GM19035 (cell line): ENCODE measurements at regions not wholly inside any gene's neighbourhood (a gene's known extent, or its start where the extent isn't known, plus 50 kb on each side); places are given as distances from the start of the nearest gene placed in this dataset.
"Not testable (repeated sequence)": the region's sequence is repeated elsewhere in the genome, so short reads cannot be mapped to it uniquely, and the experiment has no call there.

Experiments
- ATAC-seq: cut with Tn5 transposase; IDR thresholded peaks from one replicate; pipeline ENCODE4 v1.9.1; 2021; ENCODE audit not compliant: unreplicated experiment

GRCh38 chrX:140343226-140343868 lies 161.5 kb downstream of the SOX3 start:
- no peak for ATAC-seq

GRCh38 chrX:140342410-140342809 lies 162.5 kb downstream of the SOX3 start:
- ATAC-seq = no peak

GRCh38 chrX:140337263-140337662 lies 167.6 kb downstream of the SOX3 start:
- no peak for ATAC-seq

- no peak for ATAC-seq
Measured at GRCh38 chrX:140318296-140318695, 186.6 kb downstream of the SOX3 start.

- no peak for ATAC-seq
Measured at GRCh38 chrX:140317462-140317861, 187.4 kb downstream of the SOX3 start.

- no peak for ATAC-seq
Measured at GRCh38 chrX:140298960-140299825, 205.7 kb downstream of the SOX3 start.

- no peak for ATAC-seq
Measured at GRCh38 chrX:140297273-140297672, 207.6 kb downstream of the SOX3 start.

- ATAC-seq = no peak
Measured at GRCh38 chrX:140292961-140293360, 211.9 kb downstream of the SOX3 start.

- ATAC-seq = no peak
Measured at GRCh38 chrX:140292188-140292587, 212.7 kb downstream of the SOX3 start.

- no peak for ATAC-seq
Measured at GRCh38 chrX:140274811-140275525, 229.9 kb downstream of the SOX3 start.

- no peak for ATAC-seq
Measured at GRCh38 chrX:140273921-140274320, 230.9 kb downstream of the SOX3 start.

- ATAC-seq = no peak
Measured at GRCh38 chrX:140250391-140250790, 254.5 kb downstream of the SOX3 start.

- no peak for ATAC-seq
Measured at GRCh38 chrX:140249088-140249487, 255.8 kb downstream of the SOX3 start.

GRCh38 chrX:140229191-140229590 lies 263.9 kb upstream of the CXorf66 start:
- no peak for ATAC-seq

GRCh38 chrX:140226037-140226436 lies 260.7 kb upstream of the CXorf66 start:
- not testable (repeated sequence) for ATAC-seq

GRCh38 chrX:140215894-140216293 lies 250.6 kb upstream of the CXorf66 start:
- not testable (repeated sequence) for ATAC-seq

- ATAC-seq = not testable (repeated sequence)
Measured at GRCh38 chrX:140214518-140214917, 249.2 kb upstream of the CXorf66 start.

- ATAC-seq = no peak
Measured at GRCh38 chrX:140206657-140207056, 241.3 kb upstream of the CXorf66 start.

- no peak for ATAC-seq
Measured at GRCh38 chrX:140190441-140191108, 225.3 kb upstream of the CXorf66 start.

- no peak for ATAC-seq
Measured at GRCh38 chrX:140180585-140180984, 215.3 kb upstream of the CXorf66 start.

GRCh38 chrX:140177821-140178220 lies 212.5 kb upstream of the CXorf66 start:
- ATAC-seq = no peak
